Left colon (tissue), 2 donors: ENCODE measurements at regions not wholly inside any gene's neighbourhood (a gene's known extent, or its start where the extent isn't known, plus 50 kb on each side); places are given as distances from the start of the nearest gene placed in this dataset.
"Not testable (repeated sequence)": the region's sequence is repeated elsewhere in the genome, so short reads cannot be mapped to it uniquely, and the experiment has no call there.

ENCODE experiments used
- ATAC-seq: fragments of 200-7000 bp; cut with Tn5 transposase; one replicate; pipeline ENCODE4 v1.9.1; 2020; ENCODE audit warnings: mild to moderate bottlenecking, moderate library complexity
- DNase-seq, 2 donors: peaks; one replicate each; pipeline ENCODE4 v3.0.0-alpha.2; 2020
- intact Hi-C, 2 donors: fragments of 100-400 bp; cut with DNase I in 1 of 2; cut with micrococcal nuclease in 1 of 2; formaldehyde crosslinking; loops; one replicate each; pipeline versions ENCODE4 v1.11.2 to v1.14.0; 2022; cut with DNase I, micrococcal nuclease
- donor health status: DM: no; HTN: no; CAD: no.
- donor health status: DM: yes; HTN: yes; CAD: no.

DNA sequence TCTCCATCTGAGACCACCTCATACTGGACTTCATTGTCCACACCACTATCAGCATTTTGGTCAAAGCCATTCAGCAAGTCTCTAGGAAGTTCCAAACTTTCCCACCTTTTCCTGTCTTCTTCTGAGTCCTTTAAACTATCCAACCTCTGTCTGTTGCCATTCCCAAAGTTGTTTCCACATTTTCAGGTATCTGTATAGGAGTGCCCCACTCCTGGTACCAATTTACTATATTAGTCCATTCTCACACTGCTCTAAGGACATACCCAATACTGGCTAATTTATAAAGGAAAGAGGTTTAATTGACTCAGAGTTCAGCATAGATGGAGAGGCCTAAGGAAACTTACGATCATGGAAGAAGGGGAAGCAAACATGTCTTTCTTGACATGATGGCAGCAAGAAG is 292.2 kb upstream of the ATXN7L3B start:
- ATAC-seq (no peak), DNase-seq (no peak)
- intact Hi-C loops: no loop called here

DNA sequence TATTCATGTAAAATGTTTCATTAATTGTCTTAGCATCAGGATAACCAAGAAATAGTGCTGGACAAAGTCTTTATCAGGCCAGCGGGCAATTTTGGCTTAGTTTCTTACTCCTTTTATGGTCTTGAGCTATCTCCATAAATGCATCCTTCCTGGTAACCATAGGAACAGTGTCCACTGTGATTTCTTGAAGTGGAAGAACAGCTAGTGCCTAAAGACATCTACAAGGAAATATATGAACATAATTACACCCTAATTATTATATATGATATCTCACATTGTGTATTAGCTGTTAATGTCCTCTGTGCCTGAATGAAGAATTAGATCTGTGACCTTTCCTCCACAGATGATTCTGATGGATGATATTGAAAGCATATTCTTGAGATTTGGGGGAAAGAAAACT is 286.7 kb upstream of the ATXN7L3B start:
- ATAC-seq (no peak), DNase-seq (no peak)
- intact Hi-C loops: no loop called here

DNA sequence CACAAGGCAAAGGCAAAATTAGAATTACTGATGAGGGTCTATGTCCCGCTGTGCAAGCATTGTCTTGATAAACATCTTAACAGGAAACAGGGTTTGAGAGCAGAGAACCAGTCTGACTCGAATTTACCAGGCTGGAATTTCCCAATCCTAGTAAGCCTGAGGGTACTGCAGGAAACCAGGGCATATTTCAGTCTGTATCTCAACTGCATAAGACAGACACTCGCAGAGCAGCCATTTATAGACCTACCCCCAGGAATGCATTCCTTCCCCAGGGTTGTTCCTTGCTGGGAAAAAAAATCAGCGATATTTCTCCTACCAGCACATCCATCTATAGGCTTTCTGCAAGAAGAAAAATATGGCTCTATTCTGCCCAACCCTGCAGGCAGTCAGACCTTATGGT is 283.8 kb upstream of the ATXN7L3B start:
- intact Hi-C loops, DNase-seq, ATAC-seq: not testable (repeated sequence)

DNA sequence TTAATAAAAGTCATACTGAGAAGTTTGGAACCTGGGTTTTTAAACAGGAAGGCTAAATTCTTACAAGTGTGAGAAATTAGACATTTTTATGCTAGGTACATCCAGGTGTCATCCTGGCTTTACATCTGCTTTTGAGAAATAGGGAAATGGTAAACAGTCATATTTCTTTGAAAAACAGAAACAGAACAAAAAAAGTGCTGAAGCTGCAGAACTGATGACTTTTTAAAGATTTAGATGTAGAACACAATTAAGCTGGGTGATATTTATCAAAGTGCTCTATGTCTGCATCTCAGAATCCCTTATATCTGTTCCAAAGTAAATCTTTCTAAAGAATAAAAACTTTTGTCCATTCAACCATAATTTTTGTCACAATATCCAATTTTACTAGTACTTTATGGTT is 282.9 kb upstream of the ATXN7L3B start:
- no peak for DNase-seq
- intact Hi-C loops: no loop called here
- ATAC-seq: no peak

DNA sequence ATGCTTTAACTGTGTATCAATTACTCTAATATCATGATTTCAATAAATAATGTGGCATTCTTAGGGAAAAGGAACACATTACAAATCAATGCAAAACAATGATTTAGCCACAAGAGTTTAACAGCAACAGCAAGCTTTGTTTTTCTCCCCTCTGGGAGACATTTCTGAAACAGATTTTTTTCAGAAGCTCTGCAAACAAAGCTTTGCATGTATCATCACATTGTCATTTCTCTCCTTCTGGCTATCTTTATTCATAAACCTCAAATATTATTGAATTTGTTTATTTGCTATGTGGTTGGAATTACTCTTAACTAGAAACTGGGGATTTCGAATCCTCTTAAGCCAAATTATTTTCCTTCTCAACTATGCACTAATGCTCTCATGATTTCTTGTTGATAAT is 278.4 kb upstream of the ATXN7L3B start:
- DNase-seq (no peak), ATAC-seq (no peak)
- intact Hi-C loops: no loop called here

DNA sequence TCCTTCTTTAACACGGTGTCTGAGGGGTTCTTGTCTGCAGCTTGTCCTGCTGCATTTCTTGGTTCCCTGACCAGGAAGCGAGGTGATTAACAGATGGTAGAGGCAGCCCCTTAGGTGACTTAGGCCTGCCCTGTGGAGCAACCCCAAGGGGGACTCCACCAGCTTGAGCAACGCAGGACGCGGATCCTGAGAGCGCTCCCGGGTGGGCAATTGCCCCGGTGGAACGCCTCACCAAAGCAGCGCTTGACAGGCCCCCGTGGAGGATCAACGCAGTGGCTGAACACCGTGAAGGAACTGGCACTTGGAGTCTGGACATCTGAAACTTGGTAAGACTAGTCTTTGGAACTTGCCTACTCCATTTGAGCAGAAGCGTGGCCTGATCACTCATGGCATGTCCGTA is 272.9 kb upstream of the ATXN7L3B start:
- intact Hi-C loops: no loop called here
- ATAC-seq (no peak), DNase-seq (no peak)

DNA sequence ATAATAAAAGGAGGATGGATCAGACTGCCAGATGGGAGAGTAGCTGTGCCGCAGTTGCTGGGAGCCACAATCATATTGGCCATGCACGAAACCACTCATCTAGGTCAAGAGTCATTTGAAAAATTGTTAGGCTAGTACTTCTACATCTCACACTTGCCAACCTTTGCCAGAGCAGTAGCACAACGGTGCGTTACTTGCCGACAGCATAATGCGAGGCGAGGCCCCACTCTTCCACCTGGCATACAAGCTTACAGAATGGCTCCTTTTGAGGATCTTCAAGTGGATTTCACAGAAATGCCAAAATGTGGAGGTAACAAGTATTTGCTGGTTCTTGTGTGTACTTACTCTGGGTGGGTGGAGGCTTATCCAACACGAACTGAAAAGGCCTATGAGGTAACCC is 268.3 kb upstream of the ATXN7L3B start:
- intact Hi-C loops, DNase-seq, ATAC-seq: not testable (repeated sequence)

DNA sequence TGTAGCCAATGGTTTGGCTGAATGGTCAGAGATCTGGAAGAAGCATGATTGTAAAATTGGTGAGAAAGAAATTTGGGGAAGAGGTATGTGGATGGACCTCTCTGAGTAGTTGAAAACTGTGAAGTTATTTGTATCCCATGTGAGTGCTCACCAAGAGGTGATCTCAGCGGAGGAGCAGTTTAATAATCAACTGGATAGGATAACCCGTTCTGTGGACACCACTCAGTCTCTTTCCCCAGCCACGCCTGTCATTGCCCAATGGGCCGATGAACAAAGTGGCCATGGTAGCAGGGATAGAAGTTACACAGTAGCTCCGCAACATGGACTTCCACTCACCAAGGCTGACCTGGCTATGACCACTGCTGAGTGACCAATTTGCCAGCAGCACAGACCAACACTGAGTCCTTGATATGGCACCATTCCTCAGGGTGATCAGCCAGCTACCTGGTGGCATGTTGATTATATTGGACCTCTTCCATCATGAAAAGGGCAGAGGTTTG is 257.4 kb upstream of the ATXN7L3B start:
- no peak for ATAC-seq
- intact Hi-C loops: no loop called here

DNA sequence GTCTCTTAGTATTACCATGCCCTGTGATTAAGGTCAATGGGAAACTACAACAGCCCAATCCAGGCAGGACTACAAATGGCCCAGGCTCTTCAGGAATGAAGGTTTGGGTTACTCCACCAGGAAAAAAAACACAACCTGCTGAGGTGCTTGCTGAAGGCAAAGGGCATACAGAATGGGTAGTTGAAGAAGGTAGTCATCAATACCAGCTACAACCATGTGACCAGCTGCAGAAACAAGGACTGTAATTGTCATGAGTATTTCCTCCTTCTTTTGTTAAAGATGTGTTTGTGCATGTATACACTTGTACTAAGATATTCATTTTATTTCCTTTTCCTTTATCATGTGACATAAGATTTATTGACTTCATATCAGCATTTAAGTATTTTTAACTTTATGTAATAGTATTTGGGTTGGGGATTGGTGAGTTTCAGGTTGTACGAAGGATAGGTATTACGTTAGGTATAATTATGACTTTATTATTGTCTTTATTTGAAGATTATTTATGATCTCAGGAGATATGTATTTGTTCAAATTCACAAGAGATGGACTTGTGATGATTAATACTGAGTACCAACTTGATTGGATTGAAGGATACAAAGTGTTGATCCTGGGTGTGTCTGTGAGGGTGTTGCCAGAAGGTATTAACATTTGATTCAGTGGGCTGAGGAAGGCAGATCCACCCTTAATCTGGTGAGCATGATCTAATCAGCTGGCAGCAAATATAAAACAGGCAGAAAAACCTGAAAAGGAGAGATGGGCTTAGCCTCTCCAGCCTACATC is 256.0 kb upstream of the ATXN7L3B start:
- ATAC-seq, intact Hi-C loops, DNase-seq: not testable (repeated sequence)

More for the DNA sequence above, 257.4 kb upstream of the ATXN7L3B start:
- DNase-seq: no peak

DNA sequence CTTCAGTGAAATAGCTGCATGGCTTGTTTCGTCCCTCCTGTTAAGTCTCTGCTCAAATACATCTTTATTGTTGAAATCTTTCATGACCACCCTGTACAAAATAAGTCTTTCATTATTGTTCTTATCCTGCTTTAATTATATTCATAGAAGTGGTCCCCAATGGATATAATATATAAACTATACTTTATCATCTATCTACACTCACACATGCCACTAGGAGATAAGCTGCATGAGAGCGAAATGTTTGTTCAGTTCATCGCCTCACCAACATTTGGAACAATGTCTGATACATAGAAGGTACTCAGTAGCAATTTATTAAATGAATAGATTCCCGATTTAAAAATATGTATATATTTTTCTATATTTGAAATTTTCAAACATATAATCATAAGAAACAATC is 254.0 kb upstream of the ATXN7L3B start:
- ATAC-seq: no peak

DNA sequence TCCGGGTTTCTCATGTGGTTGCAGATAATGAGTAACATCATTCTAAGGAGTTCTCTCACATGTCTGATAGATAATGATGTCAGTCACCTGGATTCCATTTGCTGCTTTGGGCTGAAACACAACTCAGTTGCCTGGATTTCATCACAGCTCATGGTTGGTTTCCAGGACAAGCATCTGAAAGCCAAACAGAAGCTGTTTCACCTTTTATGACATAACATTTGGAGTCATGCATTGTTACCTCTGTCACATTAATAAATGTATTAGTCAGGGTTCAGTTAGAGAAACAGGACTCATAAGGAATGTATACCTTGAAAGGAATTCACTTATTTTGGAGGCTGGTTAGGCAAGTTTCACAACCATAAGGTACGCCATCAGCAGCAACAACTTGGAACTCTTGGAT is 251.9 kb upstream of the ATXN7L3B start:
- no peak for DNase-seq
- ATAC-seq: no peak
- intact Hi-C loops: no loop called here

More for the DNA sequence above, 254.0 kb upstream of the ATXN7L3B start:
- intact Hi-C loops: no loop called here
- no peak for DNase-seq

DNA sequence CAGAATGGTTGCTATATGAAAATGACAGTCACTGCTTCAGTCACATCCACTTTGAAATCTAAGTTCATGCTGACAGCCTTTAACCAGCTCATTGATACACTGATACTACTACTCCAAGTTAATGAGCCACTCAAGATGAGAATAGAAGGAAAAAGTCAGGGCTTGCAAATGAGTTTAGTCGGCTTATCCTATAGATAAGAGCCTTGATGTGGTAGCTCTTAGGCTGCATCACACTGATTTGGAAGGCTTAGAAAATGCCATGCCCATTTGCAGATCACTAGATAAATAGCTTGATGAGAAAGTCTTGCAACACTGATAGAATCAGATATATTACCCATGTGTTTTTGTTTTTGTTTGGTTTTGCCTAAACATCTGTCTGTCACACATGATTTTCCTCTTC is 251.4 kb upstream of the ATXN7L3B start:
- intact Hi-C loops: no loop called here
- DNase-seq (no peak), ATAC-seq (no peak)

DNA sequence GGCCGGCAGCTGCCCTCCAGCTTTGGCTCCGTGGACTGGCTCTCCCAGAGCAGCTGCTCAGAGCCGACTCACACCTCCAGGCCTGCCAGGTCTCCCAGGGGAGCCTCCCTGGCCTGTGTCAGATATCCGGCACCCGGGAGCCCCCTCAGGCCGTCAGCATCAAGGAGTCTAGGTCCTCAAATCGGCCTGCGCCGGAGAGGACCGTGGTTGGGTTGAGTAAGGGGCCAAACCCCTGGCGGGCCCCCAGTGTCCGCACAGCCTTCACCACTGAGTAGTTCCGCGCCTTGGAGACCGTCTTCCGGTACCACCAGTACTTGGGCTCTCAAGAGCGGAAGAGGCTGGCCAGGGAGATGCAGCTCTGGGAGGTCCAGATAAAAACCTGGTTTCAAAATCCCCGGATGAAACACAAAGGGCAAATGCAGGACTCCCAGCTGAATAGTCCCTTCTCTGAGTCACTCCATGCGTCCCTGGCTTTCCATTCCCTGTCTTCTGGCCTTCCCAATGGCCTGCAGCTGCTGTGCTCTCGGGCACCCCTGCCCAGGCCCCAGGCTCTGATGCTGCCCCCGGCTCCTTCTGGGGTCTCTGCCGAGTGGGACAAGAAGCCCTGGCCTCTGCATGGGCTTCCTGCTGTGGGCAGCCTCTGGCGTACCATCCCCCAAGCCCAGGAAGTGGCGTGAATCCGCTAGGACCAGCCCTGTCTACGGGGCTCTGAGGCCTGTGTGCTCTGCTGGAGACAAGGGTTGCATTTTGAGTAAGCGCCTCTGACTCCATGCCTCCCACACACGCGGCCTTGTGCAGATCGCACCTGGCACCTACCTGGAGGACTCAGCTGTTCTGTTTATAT is 245.1 kb upstream of the ATXN7L3B start:
- intact Hi-C loops: no loop called here
- DNase-seq: no peak
- no peak for ATAC-seq

DNA sequence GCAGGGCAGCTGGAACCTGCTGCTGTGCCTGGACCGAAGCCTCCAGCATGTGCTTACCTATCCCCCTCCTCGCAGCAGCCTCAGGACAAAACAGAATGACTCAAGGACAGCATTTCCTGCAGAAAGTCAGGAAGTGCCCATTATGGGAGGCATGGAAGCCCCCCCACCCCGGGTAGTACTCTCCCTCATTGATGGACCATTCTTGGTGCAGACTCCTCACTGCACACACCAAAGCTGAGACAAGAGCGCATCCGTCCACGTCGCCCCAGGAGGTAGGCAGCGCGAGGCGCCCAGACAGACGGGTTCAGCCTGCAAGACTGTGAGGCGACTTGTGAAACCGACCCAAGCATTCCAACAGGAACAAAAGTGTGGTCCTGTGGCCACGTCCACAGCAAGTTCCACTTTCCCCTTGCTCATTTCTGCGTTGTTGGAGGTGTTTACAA is 243.9 kb upstream of the ATXN7L3B start:
- intact Hi-C loops: no loop called here
- ATAC-seq (no peak), DNase-seq (no peak)

DNA sequence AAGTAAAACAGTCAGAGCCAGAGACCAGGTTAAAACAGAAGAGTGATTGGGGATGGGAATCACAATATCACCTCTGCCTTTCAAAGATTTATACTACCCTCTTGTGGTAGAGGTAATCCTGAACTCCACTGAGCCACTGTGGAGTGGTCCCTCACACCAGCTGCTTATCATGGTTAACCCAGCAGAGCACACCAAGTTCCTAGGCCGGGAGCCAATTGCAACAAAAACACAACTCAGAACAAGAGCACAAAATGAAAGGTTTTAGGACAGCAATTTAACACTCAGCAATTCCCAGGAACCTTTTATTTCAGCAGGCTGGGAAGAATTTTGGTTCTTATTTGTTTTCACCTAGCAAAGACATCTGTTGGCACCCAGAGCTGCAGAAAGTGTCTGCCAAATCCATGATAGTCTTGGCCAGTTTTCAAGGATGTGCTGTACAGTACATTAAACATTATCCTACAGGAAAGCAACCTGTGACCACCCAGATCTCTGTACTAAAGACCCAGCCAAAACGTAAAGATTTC is 220.5 kb upstream of the ATXN7L3B start:
- ATAC-seq: no peak
- no peak for DNase-seq
- intact Hi-C loops: no loop called here

DNA sequence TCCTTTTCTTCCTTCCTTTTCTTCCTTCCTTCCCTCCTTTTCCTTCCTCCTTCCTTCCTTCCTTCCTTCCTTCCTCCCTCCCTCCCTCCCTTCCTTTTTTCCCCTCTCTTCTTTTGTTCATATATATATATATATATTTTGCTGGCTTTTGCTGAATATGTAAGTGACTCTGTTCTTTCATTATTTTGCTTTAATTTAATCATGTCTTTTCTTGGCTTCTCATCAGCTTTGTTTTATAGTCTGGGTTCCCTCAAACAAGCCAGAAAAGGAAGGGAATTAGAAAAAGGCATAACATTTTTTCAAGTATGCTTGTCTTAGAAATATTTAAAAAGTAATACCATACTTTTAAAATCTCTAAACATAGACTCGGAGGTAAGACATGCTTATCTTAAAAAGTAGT is 219.9 kb upstream of the ATXN7L3B start:
- no peak for DNase-seq
- ATAC-seq: no peak
- intact Hi-C loops: no loop called here

DNA sequence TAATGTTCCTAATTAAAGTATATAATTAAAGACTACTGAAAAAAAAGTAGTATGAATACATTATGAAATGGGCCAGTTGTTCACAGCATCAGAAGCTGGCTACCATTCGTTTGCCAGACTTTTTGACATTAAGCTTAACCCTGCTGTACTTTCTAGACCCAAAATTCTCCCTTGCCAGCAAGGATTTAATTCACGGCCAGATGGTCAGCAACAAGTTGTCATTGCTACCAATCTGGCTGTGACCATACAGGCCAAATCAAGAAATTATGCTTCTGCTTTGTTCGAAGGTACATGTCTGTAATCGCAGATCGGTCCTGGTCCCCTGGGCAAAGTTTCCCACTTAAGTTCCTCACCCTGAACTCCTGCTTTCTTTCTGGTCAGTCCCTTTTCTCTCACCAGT is 217.7 kb upstream of the ATXN7L3B start:
- ATAC-seq: no peak
- intact Hi-C loops: no loop called here
- DNase-seq: no peak

DNA sequence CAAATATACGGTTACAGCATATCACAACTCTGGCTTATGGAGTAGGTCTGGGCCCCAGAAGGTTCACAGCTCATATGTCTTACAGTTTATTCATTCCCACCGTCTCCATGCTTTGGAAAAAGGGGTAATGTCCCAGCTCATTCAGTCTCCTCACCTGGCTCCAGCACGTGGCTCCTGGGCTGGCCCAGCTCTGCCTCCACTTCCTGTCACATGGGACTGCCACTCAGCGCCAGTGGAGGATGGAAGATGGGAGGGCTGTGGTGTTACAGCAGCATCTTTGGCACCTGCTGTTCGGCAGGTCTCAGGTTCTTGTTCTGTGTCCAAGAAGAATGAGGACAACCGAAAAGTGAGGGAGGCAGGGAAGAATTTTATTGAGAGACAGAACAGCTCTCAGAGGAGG is 216.3 kb upstream of the ATXN7L3B start:
- DNase-seq (no peak), ATAC-seq (no peak)
- intact Hi-C loops: no loop called here

DNA sequence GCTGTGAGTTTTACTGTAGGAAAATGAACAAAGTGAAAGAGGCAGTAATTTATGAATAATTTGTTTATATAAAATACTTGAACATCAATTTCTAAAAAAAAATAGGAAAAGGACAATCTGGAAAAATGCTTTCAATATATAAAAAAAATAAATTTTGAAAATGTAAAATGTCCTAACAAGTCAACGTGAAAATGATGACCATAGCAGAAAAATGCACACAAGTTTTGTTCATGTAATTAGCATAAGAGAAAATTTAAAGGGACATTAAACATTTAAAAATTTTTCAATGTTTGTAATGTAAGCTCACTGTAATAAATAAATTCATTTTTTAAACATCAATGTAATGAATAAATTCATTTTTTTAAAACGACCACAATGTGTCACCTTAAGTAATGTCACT is 214.8 kb upstream of the ATXN7L3B start:
- DNase-seq (no peak), ATAC-seq (no peak)
- intact Hi-C loops: no loop called here

DNA sequence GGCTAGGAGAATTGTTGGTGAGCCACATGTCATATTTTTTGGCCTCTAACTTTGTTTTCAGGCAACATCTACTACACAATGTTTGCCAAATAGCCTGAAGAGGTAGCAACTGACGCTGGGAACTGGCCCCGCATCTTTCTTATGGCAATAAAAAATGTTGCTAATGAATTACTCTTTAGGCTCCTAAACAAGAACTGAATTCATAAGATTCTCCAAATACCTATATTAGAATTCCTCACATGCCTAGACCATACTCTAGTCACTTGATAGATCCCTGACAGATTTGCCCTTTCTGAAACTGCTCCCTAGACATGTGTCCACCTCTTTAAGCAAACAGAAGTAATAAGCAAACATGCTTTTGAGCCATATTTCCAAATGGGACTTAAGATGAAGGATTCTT is 209.0 kb upstream of the ATXN7L3B start:
- intact Hi-C loops: no loop called here
- ATAC-seq (no peak), DNase-seq (no peak)
